Endothelial cell of umbilical vein (primary cell): ENCODE measurements at regions not wholly inside any gene's neighbourhood (a gene's known extent, or its start where the extent isn't known, plus 50 kb on each side); places are given as distances from the start of the nearest gene placed in this dataset.

Source experiments
- BruUV-seq: library from RNA; stranded (reverse); fragments of 400-500 nt; replicated peaks from 2 replicates; lab custom pipeline; 2021; lab: Mats Ljungman, UMichigan
- CTCF ChIA-PET: fragments of 300-600, 350-600 bp; sonication (Branson Sonifier 250); formaldehyde crosslinking; loops from one replicate; lab custom pipeline; 2021; ENCODE audit warnings: antibody characterized with exemption, inconsistent platforms; lab: Charles Lee
- POLR2A ChIA-PET: fragments of 300-600, 350-600 bp; sonication (Branson Sonifier 250); formaldehyde crosslinking; loops from one replicate; lab custom pipeline; 2021; ENCODE audit warnings: antibody characterized with exemption, inconsistent platforms; lab: Charles Lee
- DNase-seq: peaks from one replicate; pipeline ENCODE4 v3.0.0-alpha.2; 2011; ENCODE audit warnings: low read depth, low spot score
- FAIRE-seq: peaks from 2 replicates; lab custom pipeline; 2011; peaks lifted over from hg19 to GRCh38; lab: Jason Lieb, UNC
- H2AFZ ChIP-seq: 2 replicates; pipeline ENCODE4 v1.6.0; 2012; ENCODE audit warnings: low read depth, low read length, control low read depth, inconsistent platforms
- H3K27ac ChIP-seq: 2 replicates; pipeline ENCODE4 v1.5.1; 2011; ENCODE audit warnings: low read depth, mild to moderate bottlenecking, control low read depth, low read length, moderate library complexity; ENCODE audit not compliant: insufficient read depth
- H3K27me3 ChIP-seq, 2 experiments: 2 replicates each; pipeline versions ENCODE4 v1.6.0 to v1.6.1; 2011; ENCODE audit warnings: low read length in 2 of 2, mixed read lengths in 1 of 2; ENCODE audit not compliant: control insufficient read depth in 2 of 2, insufficient read depth in 2 of 2
- H3K36me3 ChIP-seq, 2 experiments: 2 replicates in 1 of 2; 3 replicates in 1 of 2; pipeline ENCODE4 v1.5.1; 2011; ENCODE audit warnings: low read length in 2 of 2, mild to moderate bottlenecking in 1 of 2, moderate library complexity in 1 of 2; ENCODE audit not compliant: control insufficient read depth in 2 of 2, insufficient read depth in 2 of 2; ENCODE audit errors: extremely low read depth in 1 of 2
- H3K4me1 ChIP-seq: 3 replicates; pipeline ENCODE4 v1.5.1; 2011; ENCODE audit warnings: mild to moderate bottlenecking, low read length; ENCODE audit not compliant: control insufficient read depth, insufficient read depth; ENCODE audit errors: extremely low read depth
- H3K4me2 ChIP-seq: 2 replicates; pipeline ENCODE4 v1.6.1; 2011; ENCODE audit warnings: low read length, control low read depth, mixed read lengths; ENCODE audit not compliant: insufficient read depth
- H3K4me3 ChIP-seq, 3 experiments: fragments of 200-600 bp in 1 of 3; sonication (generic), shearing (Covaris generic) in 1 of 3; replicated peaks in 1 of 3; 2 replicates each; pipeline ENCODE4 v1.5.1; 2011 to 2016; ENCODE audit warnings: control low read depth in 3 of 3, low read length in 3 of 3, mild to moderate bottlenecking in 2 of 3, inconsistent platforms in 1 of 3, low read depth in 1 of 3, moderate library complexity in 1 of 3; ENCODE audit not compliant: insufficient read depth in 1 of 3
- H3K79me2 ChIP-seq: 2 replicates; pipeline ENCODE4 v1.6.0; 2012; ENCODE audit warnings: low read length, inconsistent platforms; ENCODE audit not compliant: control insufficient read depth, insufficient read depth
- H3K9ac ChIP-seq: replicated peaks from 2 replicates; pipeline ENCODE3; 2011; ENCODE audit warnings: low read length, control low read depth; ENCODE audit not compliant: insufficient read depth; ENCODE audit errors: extremely low read depth
- H3K9me1 ChIP-seq: replicated peaks from 3 replicates; pipeline ENCODE4 v1.6.0; 2011; ENCODE audit warnings: mild to moderate bottlenecking, low read length; ENCODE audit not compliant: control insufficient read depth, insufficient read depth; ENCODE audit errors: extremely low read depth
- H3K9me3 ChIP-seq: replicated peaks from 2 replicates; pipeline ENCODE4 v1.5.1; 2012; ENCODE audit warnings: low read length, inconsistent platforms; ENCODE audit not compliant: control insufficient read depth, insufficient read depth
- H4K20me1 ChIP-seq: replicated peaks from 2 replicates; pipeline ENCODE3; 2011; ENCODE audit warnings: mild to moderate bottlenecking, low read length; ENCODE audit not compliant: control insufficient read depth, insufficient read depth; ENCODE audit errors: extremely low read depth
- EZH2 ChIP-seq: IDR thresholded peaks from 2 replicates; pipeline ENCODE4 v1.6.1; 2012; ENCODE audit warnings: borderline replicate concordance, low read depth, mild to moderate bottlenecking, moderate library complexity, low read length, inconsistent platforms; ENCODE audit not compliant: severe bottlenecking
- FOS ChIP-seq: IDR thresholded peaks from 2 replicates; pipeline ENCODE4 v1.6.1; 2011; ENCODE audit warnings: mild to moderate bottlenecking, low read length, moderate library complexity, borderline replicate concordance; ENCODE audit not compliant: insufficient read depth
- GATA2 ChIP-seq: IDR thresholded peaks from 2 replicates; pipeline ENCODE4 v1.7.0; 2011; ENCODE audit warnings: low read depth, mild to moderate bottlenecking, moderate library complexity, mixed read lengths, low read length; ENCODE audit not compliant: insufficient read length, insufficient read depth
- JUN ChIP-seq: IDR thresholded peaks from 2 replicates; pipeline ENCODE4 v1.6.1; 2011; ENCODE audit warnings: borderline replicate concordance, low read depth; ENCODE audit not compliant: insufficient read length, insufficient read depth
- MYC ChIP-seq: IDR thresholded peaks from one replicate; pipeline ENCODE4 v1.6.1; 2011; ENCODE audit warnings: mild to moderate bottlenecking, low read depth, low read length
- POLR2A ChIP-seq: IDR thresholded peaks from 2 replicates; pipeline ENCODE4 v1.6.1; 2012; ENCODE audit warnings: low read depth, mild to moderate bottlenecking, control low read depth, low read length
- POLR2AphosphoS5 ChIP-seq: IDR thresholded peaks from 2 replicates; pipeline ENCODE4 v1.6.1; 2012; ENCODE audit warnings: low read depth, mild to moderate bottlenecking, control low read depth, low read length, moderate library complexity; ENCODE audit not compliant: insufficient read depth
- dilution Hi-C: fragments of 300-500 bp; cut with MboI; formaldehyde crosslinking; loops from one replicate; pipeline ENCODE4 v1.15.0; 2019; ENCODE audit warnings: low sequenced_read_pairs; ENCODE audit not compliant: extremely low pct_ligation_motif_present
- intact Hi-C: fragments of 100-400 bp; cut with micrococcal nuclease; formaldehyde crosslinking; loops from one replicate; pipeline ENCODE4 v1.10.0; 2022
- TF ChIP-seq, protein P1 (sequence below), 2 donors: IDR thresholded peaks; 1 replicate in 1 of 2; 2 replicates in 1 of 2; pipeline ENCODE4 v1.5.1; 2011; ENCODE audit warnings: low read length in 2 of 2, mild to moderate bottlenecking in 2 of 2, moderate library complexity in 2 of 2, control low read depth in 1 of 2, inconsistent platforms in 1 of 2, low read depth in 1 of 2; ENCODE audit not compliant: insufficient read depth in 1 of 2; ENCODE audit errors: extremely low read depth in 1 of 2
- TF ChIP-seq, protein P2 (sequence below): IDR thresholded peaks from 2 replicates; pipeline ENCODE4 v1.6.1; 2011; ENCODE audit not compliant: insufficient read depth, insufficient read length

DNA sequence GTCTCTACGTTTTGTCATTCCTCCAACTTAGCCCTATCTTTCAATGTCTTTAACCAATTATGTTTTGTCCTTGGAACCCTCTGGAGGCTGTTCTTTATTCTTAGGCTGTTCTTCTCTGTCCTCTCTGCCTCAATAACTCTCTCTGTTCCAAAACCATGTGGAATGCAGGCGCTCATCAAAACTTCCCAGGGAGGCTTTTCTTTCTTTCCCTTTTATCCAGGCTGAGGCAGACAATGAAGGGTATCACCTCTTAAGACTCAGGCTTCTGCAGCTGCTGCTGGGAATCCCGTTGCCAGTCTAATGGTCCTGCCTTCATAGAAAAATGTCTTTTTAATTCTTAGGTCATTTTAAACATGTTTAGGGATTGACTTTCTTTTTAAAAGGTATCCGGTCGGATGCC is 544.7 kb downstream of the CDH26 start:
- Histone ChIP-seq H3K4me2 (no peak overlapping the region), H3K79me2 (no peaks in the 10 kb centered on the region), H3K27me3 (no peaks in the 10 kb centered on the region), H3K9ac (no peak overlapping the region), H3K36me3 (no peaks in the 10 kb centered on the region), H3K27ac (no peak overlapping the region), H3K9me1 (no peaks in the 10 kb centered on the region), H3K9me3 (peaks cover 3% of the 10 kb centered on the region), H2AFZ (no peak overlapping the region), H4K20me1 (no peaks in the 10 kb centered on the region), H3K4me1 (no peaks in the 10 kb centered on the region), H3K4me3 (no peak overlapping the region)
- no peak for DNase-seq
- POLR2A ChIA-PET, result no interaction called here
- intact Hi-C loops, result no loop called here
- CTCF ChIA-PET, result no interaction called here
- BruUV-seq, result no TSS peak
- TF ChIP-seq, protein P1, sequence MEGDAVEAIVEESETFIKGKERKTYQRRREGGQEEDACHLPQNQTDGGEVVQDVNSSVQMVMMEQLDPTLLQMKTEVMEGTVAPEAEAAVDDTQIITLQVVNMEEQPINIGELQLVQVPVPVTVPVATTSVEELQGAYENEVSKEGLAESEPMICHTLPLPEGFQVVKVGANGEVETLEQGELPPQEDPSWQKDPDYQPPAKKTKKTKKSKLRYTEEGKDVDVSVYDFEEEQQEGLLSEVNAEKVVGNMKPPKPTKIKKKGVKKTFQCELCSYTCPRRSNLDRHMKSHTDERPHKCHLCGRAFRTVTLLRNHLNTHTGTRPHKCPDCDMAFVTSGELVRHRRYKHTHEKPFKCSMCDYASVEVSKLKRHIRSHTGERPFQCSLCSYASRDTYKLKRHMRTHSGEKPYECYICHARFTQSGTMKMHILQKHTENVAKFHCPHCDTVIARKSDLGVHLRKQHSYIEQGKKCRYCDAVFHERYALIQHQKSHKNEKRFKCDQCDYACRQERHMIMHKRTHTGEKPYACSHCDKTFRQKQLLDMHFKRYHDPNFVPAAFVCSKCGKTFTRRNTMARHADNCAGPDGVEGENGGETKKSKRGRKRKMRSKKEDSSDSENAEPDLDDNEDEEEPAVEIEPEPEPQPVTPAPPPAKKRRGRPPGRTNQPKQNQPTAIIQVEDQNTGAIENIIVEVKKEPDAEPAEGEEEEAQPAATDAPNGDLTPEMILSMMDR (IDR thresholded peaks at IDR 0.05; ENCODE audit: extremely low read depth in 1 of 2, insufficient read depth in 1 of 2, low read depth in 1 of 2, low read length in 2 of 2), result no peak
- no peak for TF ChIP-seq POLR2AphosphoS5
- TF ChIP-seq MYC, result no peak
- no peak for TF ChIP-seq GATA2
- TF ChIP-seq POLR2A, result no peak
- no peak for TF ChIP-seq EZH2
- TF ChIP-seq JUN, result no peak
- TF ChIP-seq FOS, result no peak
- TF ChIP-seq, protein P2, sequence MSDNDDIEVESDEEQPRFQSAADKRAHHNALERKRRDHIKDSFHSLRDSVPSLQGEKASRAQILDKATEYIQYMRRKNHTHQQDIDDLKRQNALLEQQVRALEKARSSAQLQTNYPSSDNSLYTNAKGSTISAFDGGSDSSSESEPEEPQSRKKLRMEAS, result no peak
- dilution Hi-C loops, result no loop called here
- no peak for FAIRE-seq
